Thoracic aorta (tissue), 2 donors: ENCODE measurements at regions not wholly inside any gene's neighbourhood (a gene's known extent, or its start where the extent isn't known, plus 50 kb on each side); places are given as distances from the start of the nearest gene placed in this dataset.

Experiments used
- ATAC-seq: fragments of 150-250 bp; one replicate; pipeline ENCODE4 v1.8.0; 2017; ENCODE audit warnings: low read depth; ENCODE audit not compliant: insufficient number of reproducible peaks, low FRiP score
- DNase-seq: peaks from one replicate; pipeline ENCODE4 v3.0.0-alpha.2; 2020; ENCODE audit warnings: low spot score
- H3K27ac ChIP-seq, 2 donors: fragments of 200-600 bp; sonication (generic); 1 replicate in 1 of 2; 2 replicates in 1 of 2; pipeline ENCODE4 v1.5.1; 2016; ENCODE audit warnings: mild to moderate bottlenecking in 2 of 2, moderate library complexity in 2 of 2
- H3K27me3 ChIP-seq: fragments of 200-600 bp; sonication (generic); replicated peaks from 2 replicates; pipeline ENCODE4 v1.6.0; 2016; ENCODE audit warnings: mild to moderate bottlenecking; ENCODE audit not compliant: insufficient read depth
- H3K36me3 ChIP-seq: fragments of 200-600 bp; sonication (generic); one replicate; pipeline ENCODE4 v1.5.1; 2016
- H3K4me1 ChIP-seq, 2 donors: fragments of 200-600 bp; sonication (generic); 1 replicate in 1 of 2; 2 replicates in 1 of 2; pipeline versions ENCODE4 v1.5.1 to v1.6.0; 2016; ENCODE audit warnings: low read depth in 2 of 2, mild to moderate bottlenecking in 1 of 2; ENCODE audit not compliant: control insufficient read depth in 1 of 2
- H3K4me3 ChIP-seq: fragments of 200-600 bp; sonication (generic); 2 replicates; pipeline ENCODE4 v1.5.1; 2016; ENCODE audit warnings: mild to moderate bottlenecking
- H3K9me3 ChIP-seq: fragments of 200-600 bp; sonication (generic); 2 replicates; pipeline ENCODE4 v1.5.1; 2016
- CTCF ChIP-seq: fragments of 200-600 bp; sonication (generic); IDR thresholded peaks from one replicate; pipeline ENCODE4 v1.5.1; 2019; ENCODE audit warnings: antibody characterized with exemption

DNA sequence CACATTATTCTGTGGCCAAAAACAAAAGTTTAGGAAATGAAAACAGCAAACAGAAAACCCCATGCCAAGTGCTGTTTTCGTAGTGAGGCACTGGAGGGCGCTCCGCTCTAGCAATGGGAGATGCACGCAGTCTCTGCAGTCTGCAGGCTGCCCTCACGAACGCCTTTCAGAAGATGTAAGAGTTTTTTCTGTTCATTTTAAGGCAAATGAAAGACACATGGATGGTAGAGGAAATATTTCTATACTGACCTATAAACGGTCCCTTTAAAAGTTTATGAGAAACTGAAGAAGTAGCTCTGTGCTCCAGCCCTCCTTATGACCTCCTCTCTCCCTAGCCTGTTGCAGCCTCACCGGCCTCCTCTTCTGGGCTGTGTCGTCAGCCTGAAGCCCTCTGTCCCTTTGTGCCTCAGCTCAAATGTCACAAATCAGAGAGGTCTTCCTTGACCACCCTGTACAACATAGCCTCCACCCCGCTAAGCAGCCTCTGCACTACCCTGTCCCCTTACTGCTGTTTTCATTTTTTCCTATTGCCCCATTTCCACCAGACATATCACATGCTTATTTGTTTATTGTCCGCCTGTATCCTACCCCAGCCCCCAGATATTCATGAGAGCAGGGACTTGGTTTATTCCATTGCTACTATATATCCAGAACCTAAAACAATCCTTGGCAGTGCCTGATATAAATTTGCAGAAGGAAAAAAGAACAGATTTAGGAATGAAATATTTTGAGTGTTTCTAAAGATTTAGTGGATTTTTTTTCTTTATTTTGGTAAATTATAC is 116.4 kb downstream of the TM9SF2 start:
- peak; percentile 73 for TF ChIP-seq CTCF
- DNase-seq: no peak
- Histone ChIP-seq H3K4me1 (peaks cover 6 to 44% of the 10 kb centered on the region in 2 donors), H3K27ac (no peak overlapping the region), H3K36me3 (no peaks in the 10 kb centered on the region), H3K4me3 (no peak overlapping the region), H3K9me3 (no peaks in the 10 kb centered on the region), H3K27me3 (no peaks in the 10 kb centered on the region)
- ATAC-seq: no peak

DNA sequence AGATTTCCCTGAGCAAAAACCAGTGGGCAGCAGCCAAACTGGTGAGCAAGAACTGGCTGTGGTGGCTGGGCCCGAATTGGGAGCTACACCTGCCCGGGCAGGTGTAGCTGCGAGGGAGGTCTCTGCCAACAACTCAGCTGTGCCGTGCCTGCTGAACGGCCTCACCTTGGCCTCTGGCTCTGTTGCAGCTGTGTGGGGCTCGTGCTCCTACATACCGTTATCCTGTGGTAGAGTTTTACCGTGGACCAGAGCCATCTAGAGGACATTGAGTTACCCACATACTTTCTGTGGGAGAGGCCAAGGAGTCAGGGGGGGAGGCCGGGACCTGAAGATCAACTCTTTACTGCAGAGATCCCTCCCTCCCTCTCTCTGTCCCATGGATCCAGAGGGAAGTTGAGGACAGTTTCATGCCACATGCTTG is 113.2 kb downstream of the TM9SF2 start:
- TF ChIP-seq CTCF: no peak
- Histone ChIP-seq H3K4me3 (no peak overlapping the region), H3K4me1 (peaks cover 2 to 17% of the 10 kb centered on the region in 2 donors), H3K27me3 (no peaks in the 10 kb centered on the region), H3K9me3 (no peaks in the 10 kb centered on the region), H3K36me3 (no peaks in the 10 kb centered on the region), H3K27ac (no peak overlapping the region)
- no peak for ATAC-seq
- DNase-seq: no peak
